CD4-positive, alpha-beta T cell treated with Interleukin-1 beta for 1 hour (primary cell): ENCODE measurements at regions not wholly inside any gene's neighbourhood (a gene's known extent, or its start where the extent isn't known, plus 50 kb on each side); places are given as distances from the start of the nearest gene placed in this dataset.

ENCODE experiments used
- DNase-seq, 2 donors: peaks; one replicate each; pipeline ENCODE4 v3.0.0-alpha.2; 2020 to 2022

- no peak for DNase-seq
Observed at GRCh38 chr17:14940938-14941265, 324.2 kb downstream of the PMP22 start.

- no peak for DNase-seq
Observed at GRCh38 chr17:14940108-14940937, 324.8 kb downstream of the PMP22 start.

GRCh38 chr17:14935845-14936485 is 329.2 kb downstream of the PMP22 start:
- no peak for DNase-seq

GRCh38 chr17:14935139-14935841 is 329.8 kb downstream of the PMP22 start:
- no peak for DNase-seq

GRCh38 chr17:14933676-14934075 is 331.4 kb downstream of the PMP22 start:
- no peak for DNase-seq

- peak; percentile 33 to 49 for DNase-seq
Observed at GRCh38 chr17:14926526-14927122, 338.5 kb downstream of the PMP22 start.

- no peak for DNase-seq
Observed at GRCh38 chr17:14926073-14926472, 339.1 kb downstream of the PMP22 start.

- DNase-seq = no peak
Observed at GRCh38 chr17:14925498-14925897, 339.6 kb downstream of the PMP22 start.

- DNase-seq = no peak
Observed at GRCh38 chr17:14923981-14924380, 341.1 kb downstream of the PMP22 start.

GRCh38 chr17:14922411-14922810 is 342.7 kb downstream of the PMP22 start:
- DNase-seq = no peak

GRCh38 chr17:14921936-14922335 is 343.2 kb downstream of the PMP22 start:
- no peak for DNase-seq

- DNase-seq = no peak
Observed at GRCh38 chr17:14919631-14920213, 345.4 kb downstream of the PMP22 start.

GRCh38 chr17:14919094-14919493 is 346.0 kb downstream of the PMP22 start:
- DNase-seq = no peak

GRCh38 chr17:14918540-14918939 is 346.6 kb downstream of the PMP22 start:
- DNase-seq = no peak

GRCh38 chr17:14910916-14911315 is 354.2 kb downstream of the PMP22 start:
- DNase-seq = no peak

- no peak for DNase-seq
Observed at GRCh38 chr17:14904386-14904785, 360.7 kb downstream of the PMP22 start.

- DNase-seq = no peak
Observed at GRCh38 chr17:14903854-14904253, 361.3 kb downstream of the PMP22 start.

- DNase-seq = no peak
Observed at GRCh38 chr17:14902803-14903202, 362.3 kb downstream of the PMP22 start.

GRCh38 chr17:14902297-14902696 is 362.8 kb downstream of the PMP22 start:
- no peak for DNase-seq

GRCh38 chr17:14901376-14901775 is 363.8 kb downstream of the PMP22 start:
- DNase-seq = no peak

- no peak for DNase-seq
Observed at GRCh38 chr17:14886200-14886739, 378.9 kb downstream of the PMP22 start.

- no peak for DNase-seq
Observed at GRCh38 chr17:14882131-14882530, 383.0 kb downstream of the PMP22 start.
